GM12892 (cell line): ENCODE measurements at regions not wholly inside any gene's neighbourhood (a gene's known extent, or its start where the extent isn't known, plus 50 kb on each side); places are given as distances from the start of the nearest gene placed in this dataset.

Experiments
- POLR2A ChIP-seq: IDR thresholded peaks from 2 replicates; pipeline ENCODE4 v1.6.1; 2011; ENCODE audit warnings: low read depth, low read length, control low read depth
- POLR2AphosphoS5 ChIP-seq: IDR thresholded peaks from 2 replicates; pipeline ENCODE4 v1.6.1; 2011; ENCODE audit warnings: low read depth, low read length, control low read depth
- TAF1 ChIP-seq: IDR thresholded peaks from 2 replicates; pipeline ENCODE4 v1.6.1; 2011; ENCODE audit warnings: low read depth, mild to moderate bottlenecking, control low read depth, low read length, borderline replicate concordance

DNA sequence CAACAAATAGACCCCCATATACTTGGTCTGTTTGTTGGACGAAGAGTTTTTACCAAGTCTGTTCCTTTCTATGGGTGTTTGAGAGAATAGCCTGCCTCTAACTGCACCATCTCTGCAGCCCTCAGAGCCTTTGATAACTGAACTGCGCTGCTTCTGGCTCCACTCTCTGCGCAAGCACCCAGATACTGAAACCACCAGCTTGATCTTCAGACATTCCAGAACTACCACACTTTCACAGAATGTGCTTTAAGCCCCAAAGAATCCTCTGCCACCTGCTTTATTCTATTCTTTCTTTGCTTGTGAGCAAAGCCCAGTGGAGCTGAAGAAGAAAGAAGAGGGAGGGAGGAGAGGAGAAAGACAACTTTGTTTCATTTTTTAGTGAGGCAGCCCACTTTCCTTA lies 380.7 kb downstream of the BCL11A start:
- TF ChIP-seq POLR2A (no peak), POLR2AphosphoS5 (no peak), TAF1 (no peak)
